ENCODE measurements at regions not wholly inside any gene's neighbourhood (a gene's known extent, or its start where the extent isn't known, plus 50 kb on each side); places are given as distances from the start of the nearest gene placed in this dataset.

- TF ChIP-seq CTCF (IDR thresholded peaks at IDR 0.05; ENCODE audit: insufficient read depth, low read depth, low read length, missing control alignments) = no peak
- H3K4me3 ChIP-seq (ENCODE audit: low read length) = no peak overlapping the region
- no peak for DNase-seq (ENCODE audit: low read depth)
These were observed 300.5 kb downstream of the PCDH17 start for GRCh38 chr13:57932061-57932460.

GRCh38 chr13:57933606-57934005 lies 302.1 kb downstream of the PCDH17 start:
- H3K4me3 ChIP-seq (ENCODE audit: low read length) = no peak overlapping the region
- TF ChIP-seq CTCF (IDR thresholded peaks at IDR 0.05; ENCODE audit: insufficient read depth, low read depth, low read length, missing control alignments) = no peak
- peak; percentile 0 for DNase-seq (ENCODE audit: low read depth)

GRCh38 chr13:57935965-57936364 lies 304.4 kb downstream of the PCDH17 start:
- no peak for TF ChIP-seq CTCF (IDR thresholded peaks at IDR 0.05; ENCODE audit: insufficient read depth, low read depth, low read length, missing control alignments)
- H3K4me3 ChIP-seq (ENCODE audit: low read length) = no peak overlapping the region
- DNase-seq (ENCODE audit: low read depth) = no peak

GRCh38 chr13:57946361-57946760 lies 314.8 kb downstream of the PCDH17 start:
- no peak for DNase-seq (ENCODE audit: low read depth)
- H3K4me3 ChIP-seq (ENCODE audit: low read length) = no peak overlapping the region
- no peak for TF ChIP-seq CTCF (IDR thresholded peaks at IDR 0.05; ENCODE audit: insufficient read depth, low read depth, low read length, missing control alignments)

- H3K4me3 ChIP-seq (ENCODE audit: low read length) = no peak overlapping the region
- TF ChIP-seq CTCF (IDR thresholded peaks at IDR 0.05; ENCODE audit: insufficient read depth, low read depth, low read length, missing control alignments) = no peak
- peak; percentile 36 for DNase-seq (ENCODE audit: low read depth)
These were observed 317.3 kb downstream of the PCDH17 start for GRCh38 chr13:57948884-57949283.

- DNase-seq (ENCODE audit: low read depth) = no peak
- TF ChIP-seq CTCF (IDR thresholded peaks at IDR 0.05; ENCODE audit: insufficient read depth, low read depth, low read length, missing control alignments) = no peak
- H3K4me3 ChIP-seq (ENCODE audit: low read length) = no peak overlapping the region
These were observed 338.4 kb downstream of the PCDH17 start for GRCh38 chr13:57969951-57970350.

GRCh38 chr13:57970404-57970803 lies 338.9 kb downstream of the PCDH17 start:
- no peak for TF ChIP-seq CTCF (IDR thresholded peaks at IDR 0.05; ENCODE audit: insufficient read depth, low read depth, low read length, missing control alignments)
- no peak for DNase-seq (ENCODE audit: low read depth)
- no peak overlapping the region for H3K4me3 ChIP-seq (ENCODE audit: low read length)

Data from epithelial cell of esophagus (primary cell).